Activated naive CD4-positive, alpha-beta T cell treated with anti-CD3 and anti-CD28 coated beads, Interleukin-2, amount 10 ng/mL, durations not matched to agents 7 days and 5 days (primary cell): ENCODE measurements at regions not wholly inside any gene's neighbourhood (a gene's known extent, or its start where the extent isn't known, plus 50 kb on each side); places are given as distances from the start of the nearest gene placed in this dataset.

Experiments
- CTCF ChIA-PET: fragments of 350-600 bp; sonication (Branson Sonifier 250); formaldehyde crosslinking; loops from one replicate; lab custom pipeline; 2021; ENCODE audit warnings: antibody characterized with exemption; lab: Charles Lee
- DNase-seq: peaks from one replicate; pipeline ENCODE4 v3.0.0-alpha.2; 2020
- H3K27ac Mint-ChIP-seq: one replicate; pipeline ENCODE4 v1.8.0; 2021; ENCODE audit warnings: mild to moderate bottlenecking, moderate library complexity, mixed read lengths
- H3K27me3 Mint-ChIP-seq: one replicate; pipeline ENCODE4 v1.8.0; 2021; ENCODE audit warnings: mild to moderate bottlenecking, mixed read lengths
- H3K36me3 Mint-ChIP-seq: one replicate; pipeline ENCODE4 v1.8.0; 2021; ENCODE audit warnings: mixed read lengths
- H3K4me1 Mint-ChIP-seq: one replicate; pipeline ENCODE4 v1.8.0; 2021; ENCODE audit warnings: mixed read lengths
- H3K4me3 Mint-ChIP-seq: one replicate; pipeline ENCODE4 v1.8.0; 2021; ENCODE audit warnings: mild to moderate bottlenecking, moderate library complexity, mixed read lengths
- H3K9me3 Mint-ChIP-seq: one replicate; pipeline ENCODE4 v1.8.0; 2021; ENCODE audit warnings: mixed read lengths

DNA sequence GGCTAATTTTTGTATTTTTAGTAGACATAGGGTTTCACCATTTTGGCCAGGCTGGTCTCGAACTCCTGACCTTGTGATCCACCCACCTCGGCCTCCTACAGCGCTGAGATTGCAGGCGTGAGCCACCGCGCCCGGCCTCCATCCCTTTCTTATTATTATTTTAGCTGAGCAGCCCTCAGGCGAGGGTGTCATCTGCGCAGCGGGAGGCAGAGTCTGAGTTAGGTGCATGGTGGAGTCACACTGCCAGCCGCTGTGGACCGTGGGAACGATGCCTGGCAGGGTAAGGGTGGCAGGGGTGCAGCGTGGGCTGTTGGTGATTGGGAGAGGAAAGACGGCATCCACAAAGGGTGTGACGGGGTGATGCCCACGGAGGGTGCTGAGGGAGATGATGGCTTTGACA, 491.8 kb upstream of the FAT1 start:
- H3K9me3 Mint-ChIP-seq, result peaks cover 22% of the 10 kb centered on the region
- no peak overlapping the region for H3K4me3 Mint-ChIP-seq
- no peaks in the 10 kb centered on the region for H3K4me1 Mint-ChIP-seq
- no peak for DNase-seq
- H3K27ac Mint-ChIP-seq, result no peak overlapping the region
- H3K27me3 Mint-ChIP-seq, result no peaks in the 10 kb centered on the region
- CTCF ChIA-PET, result no interaction called here
- H3K36me3 Mint-ChIP-seq, result no peaks in the 10 kb centered on the region

DNA sequence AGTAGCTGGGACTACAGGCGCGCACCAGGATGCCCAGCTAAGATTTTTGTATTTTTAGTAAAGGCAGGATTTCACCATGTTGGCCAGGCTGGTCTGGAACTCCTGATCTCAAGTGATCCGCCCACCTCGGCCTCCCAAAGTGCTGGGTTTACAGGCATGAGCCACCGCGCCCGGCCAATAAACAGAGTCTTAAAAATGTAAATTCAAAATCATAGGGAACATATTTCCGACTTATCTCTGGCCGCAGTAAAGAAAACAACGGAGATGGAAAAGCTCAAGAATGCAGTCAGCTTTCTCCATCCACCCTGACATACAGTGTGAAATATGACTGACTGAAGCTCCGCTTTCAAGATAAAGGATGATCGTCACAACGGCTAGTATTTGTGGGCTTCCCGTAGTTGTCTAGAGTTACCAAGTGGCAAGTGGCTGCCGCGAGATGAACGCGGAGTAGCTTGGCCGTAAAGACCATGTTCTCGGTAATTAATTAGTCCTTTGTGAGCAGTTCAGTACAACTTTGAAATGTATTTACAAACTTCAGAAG, 495.1 kb upstream of the FAT1 start:
- Mint-ChIP-seq H3K27ac (no peak overlapping the region), H3K4me3 (no peak overlapping the region), H3K27me3 (no peaks in the 10 kb centered on the region), H3K36me3 (no peaks in the 10 kb centered on the region), H3K9me3 (peaks cover 11% of the 10 kb centered on the region), H3K4me1 (no peaks in the 10 kb centered on the region)
- CTCF ChIA-PET, result no interaction called here
- DNase-seq, result no peak

DNA sequence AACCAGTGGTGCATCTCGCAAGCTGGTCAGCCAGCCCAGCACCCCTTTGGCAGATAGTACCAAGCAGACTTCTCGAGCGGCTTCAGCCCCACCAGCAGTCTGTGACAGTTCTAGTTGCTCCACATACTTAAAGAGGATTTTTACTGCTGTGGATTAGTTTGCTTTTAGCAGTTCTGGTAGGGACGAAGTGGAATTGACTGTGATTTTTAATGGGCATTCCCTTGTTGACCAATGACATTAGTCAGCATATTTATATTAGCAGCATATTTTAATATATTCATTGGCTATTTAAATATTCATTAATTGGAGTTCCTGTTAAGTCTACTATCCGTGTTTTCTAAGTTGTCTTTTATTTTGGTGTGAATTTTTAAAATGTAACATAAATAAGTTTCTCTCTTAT, 500.9 kb upstream of the FAT1 start:
- DNase-seq, result no peak
- Mint-ChIP-seq H3K4me1 (no peaks in the 10 kb centered on the region), H3K4me3 (no peak overlapping the region), H3K36me3 (no peaks in the 10 kb centered on the region), H3K27ac (no peak overlapping the region), H3K9me3 (peaks cover 11% of the 10 kb centered on the region), H3K27me3 (no peaks in the 10 kb centered on the region)
- CTCF ChIA-PET, result no interaction called here

DNA sequence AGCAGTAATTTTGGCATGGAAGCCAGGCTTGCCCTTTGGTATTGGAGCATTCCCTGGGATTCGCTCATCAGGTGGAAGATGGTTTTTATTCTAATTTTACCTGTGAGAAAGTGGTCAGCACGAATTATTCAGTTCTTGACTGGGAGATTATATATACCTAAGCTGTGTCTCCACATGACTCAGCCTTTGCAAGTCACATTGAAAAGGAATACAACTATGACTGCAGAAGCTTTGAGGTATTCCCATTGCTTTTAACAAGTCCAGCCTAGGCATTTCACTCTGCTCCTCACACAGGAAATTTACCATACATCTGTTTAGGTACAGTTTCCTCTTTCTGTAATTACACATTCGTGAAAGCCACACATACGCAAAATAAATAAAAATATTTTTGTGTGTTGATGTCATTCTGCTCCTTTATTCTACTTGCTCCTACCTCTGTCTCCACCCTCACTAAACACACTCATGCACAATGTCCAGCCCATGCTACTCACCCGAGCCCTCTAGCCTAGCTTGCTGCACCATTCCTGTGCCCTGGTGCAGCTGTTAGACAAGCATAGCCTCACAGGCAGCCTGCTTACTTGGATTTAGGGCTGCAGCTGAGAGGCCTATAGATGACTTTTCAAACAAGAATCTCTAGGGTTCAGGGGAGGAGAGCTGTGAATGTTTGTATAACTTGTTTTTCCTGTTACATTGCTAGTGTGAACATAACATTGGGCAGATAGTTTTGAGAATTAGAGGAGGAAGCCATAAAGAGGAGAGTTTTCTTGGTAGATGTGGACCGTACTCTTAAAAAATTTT, 504.4 kb upstream of the FAT1 start:
- Mint-ChIP-seq H3K4me1 (no peaks in the 10 kb centered on the region), H3K4me3 (no peak overlapping the region), H3K27ac (no peak overlapping the region), H3K27me3 (no peaks in the 10 kb centered on the region), H3K36me3 (no peaks in the 10 kb centered on the region), H3K9me3 (peaks cover 11% of the 10 kb centered on the region)
- CTCF ChIA-PET, result no interaction called here
- no peak for DNase-seq

DNA sequence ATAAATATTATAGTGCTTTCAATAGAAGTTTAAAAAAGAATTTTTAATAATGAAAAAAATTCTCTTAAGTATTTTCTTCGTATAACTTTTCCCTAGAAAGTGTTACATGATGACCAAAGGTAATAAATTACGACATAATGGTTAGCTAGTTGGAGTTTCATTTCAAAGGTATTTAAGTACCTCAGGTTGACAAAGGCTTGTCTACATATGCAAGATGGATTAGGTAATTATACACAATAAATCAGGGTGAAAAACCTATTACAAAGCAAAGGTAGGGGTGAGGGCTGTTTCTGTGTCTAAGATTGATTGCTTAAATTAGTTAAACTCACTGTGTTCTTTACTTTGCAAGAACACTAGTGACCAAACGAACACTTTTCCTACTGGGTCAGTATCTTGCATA, 508.5 kb upstream of the FAT1 start:
- Mint-ChIP-seq H3K27ac (no peak overlapping the region), H3K36me3 (no peaks in the 10 kb centered on the region), H3K27me3 (no peaks in the 10 kb centered on the region), H3K4me1 (no peaks in the 10 kb centered on the region), H3K9me3 (peaks cover under 1% of the 10 kb centered on the region), H3K4me3 (no peak overlapping the region)
- CTCF ChIA-PET, result no interaction called here
- no peak for DNase-seq

DNA sequence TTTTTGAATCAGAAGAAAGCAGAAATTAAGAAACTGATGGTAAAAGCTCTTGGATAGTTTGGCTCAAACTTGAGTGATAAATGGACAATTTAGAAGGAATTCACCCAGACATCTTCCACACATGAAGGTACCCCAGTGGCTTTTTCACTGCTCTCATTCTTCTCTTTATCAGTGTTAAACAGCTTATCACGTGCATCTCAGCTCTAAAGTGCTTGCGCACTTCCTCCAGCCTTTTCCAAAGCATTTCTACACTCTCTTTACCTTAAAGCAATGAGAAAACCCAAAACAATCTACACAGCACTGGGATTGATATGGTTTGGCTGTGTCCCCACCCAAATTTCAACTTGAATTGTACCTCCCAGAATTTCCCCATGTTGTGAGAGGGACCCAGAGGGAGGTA, 509.1 kb upstream of the FAT1 start:
- no peak for DNase-seq
- no peaks in the 10 kb centered on the region for H3K36me3 Mint-ChIP-seq
- H3K4me1 Mint-ChIP-seq, result no peaks in the 10 kb centered on the region
- H3K4me3 Mint-ChIP-seq, result no peak overlapping the region
- H3K27me3 Mint-ChIP-seq, result no peaks in the 10 kb centered on the region
- H3K27ac Mint-ChIP-seq, result no peak overlapping the region
- CTCF ChIA-PET, result no interaction called here
- no peaks in the 10 kb centered on the region for H3K9me3 Mint-ChIP-seq

DNA sequence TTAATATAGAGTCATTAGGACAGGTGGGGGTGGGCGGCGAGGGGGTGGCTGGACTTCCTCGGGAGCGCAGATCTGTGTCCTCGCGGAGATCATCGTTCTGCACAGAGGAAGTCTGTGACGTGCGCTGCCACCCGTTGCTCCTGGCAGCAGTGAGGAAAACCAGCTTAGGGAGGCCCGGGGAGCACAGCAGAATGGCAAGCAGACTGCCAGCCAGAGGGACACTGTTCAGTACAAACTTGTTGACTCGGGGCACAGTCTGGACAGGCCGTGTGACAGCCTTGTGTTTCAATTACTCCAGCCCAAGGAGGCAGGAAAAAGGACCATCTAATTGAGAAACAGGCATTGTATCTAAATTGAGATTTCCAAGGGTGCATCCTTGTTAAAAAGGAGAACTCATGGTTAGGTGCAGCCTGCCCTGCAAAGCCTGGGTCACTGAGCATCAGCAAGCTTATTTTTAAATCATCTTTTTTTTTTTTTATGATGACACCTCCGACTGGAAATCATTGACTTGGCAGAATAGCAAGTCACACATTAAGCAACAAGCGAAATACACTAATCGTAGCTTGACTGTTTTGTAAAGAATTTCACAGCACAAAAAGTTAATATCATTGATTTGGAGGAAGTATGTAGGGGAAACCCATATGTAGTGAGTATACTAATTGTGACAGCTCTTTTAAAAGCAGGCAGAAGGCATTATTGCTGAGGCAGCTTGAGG, 512.0 kb upstream of the FAT1 start:
- H3K27me3 Mint-ChIP-seq, result no peaks in the 10 kb centered on the region
- no peak overlapping the region for H3K27ac Mint-ChIP-seq
- H3K4me3 Mint-ChIP-seq, result no peak overlapping the region
- H3K9me3 Mint-ChIP-seq, result peaks cover 4% of the 10 kb centered on the region
- no peak for DNase-seq
- H3K4me1 Mint-ChIP-seq, result no peaks in the 10 kb centered on the region
- CTCF ChIA-PET, result no interaction called here
- H3K36me3 Mint-ChIP-seq, result no peaks in the 10 kb centered on the region

DNA sequence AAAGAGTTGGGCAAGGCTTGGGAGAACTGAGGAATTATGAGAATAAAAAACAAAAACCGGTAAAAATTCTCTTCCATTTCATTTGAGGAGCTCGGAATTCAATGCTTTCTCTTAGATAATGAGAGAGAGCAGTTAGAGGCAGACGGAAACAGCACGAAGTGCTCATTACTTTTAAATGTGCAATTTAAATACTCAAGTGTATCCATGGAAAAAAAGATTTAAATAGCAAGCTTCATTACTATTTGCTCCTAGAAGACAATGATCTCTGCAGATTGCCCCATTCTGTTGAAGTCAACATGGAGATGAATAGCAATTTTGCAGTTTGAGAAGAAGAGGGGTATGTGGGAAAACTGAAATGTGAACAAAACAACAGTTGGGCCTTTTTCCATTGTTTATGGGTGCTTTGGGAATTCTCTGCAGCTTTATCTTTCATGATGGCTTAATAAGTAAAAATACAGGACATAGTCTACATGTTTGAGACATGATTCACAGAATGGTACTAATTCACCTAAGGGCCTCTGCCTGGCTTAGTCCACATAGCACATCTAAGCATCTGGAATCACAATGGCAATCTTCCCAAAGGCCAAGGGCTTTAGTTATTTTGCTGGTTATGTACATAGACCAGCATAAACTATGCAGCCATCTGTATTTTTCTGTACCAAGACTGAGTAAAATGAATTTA, 512.7 kb upstream of the FAT1 start:
- peaks cover 4% of the 10 kb centered on the region for H3K9me3 Mint-ChIP-seq

DNA sequence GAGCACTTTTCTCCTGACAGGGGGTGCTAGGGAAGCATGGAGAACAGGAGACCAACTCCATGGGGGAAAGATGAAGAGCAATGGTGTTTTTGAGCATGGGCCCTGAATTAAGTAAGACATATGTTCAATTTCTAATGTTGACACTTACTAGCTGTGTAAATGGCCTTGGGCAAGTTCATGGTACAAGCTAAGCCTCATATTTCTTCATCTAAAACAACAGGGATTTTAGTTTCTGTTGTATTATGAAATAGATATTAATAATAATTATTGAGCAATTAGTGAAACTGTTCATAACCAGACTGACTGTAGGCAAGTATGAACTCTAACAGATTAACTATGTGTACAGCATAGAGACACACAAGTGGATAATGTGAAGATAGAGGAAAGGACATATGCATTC, 515.0 kb upstream of the FAT1 start:
- Mint-ChIP-seq H3K36me3 (no peaks in the 10 kb centered on the region), H3K4me3 (no peak overlapping the region), H3K27me3 (no peaks in the 10 kb centered on the region), H3K4me1 (no peaks in the 10 kb centered on the region), H3K27ac (no peak overlapping the region), H3K9me3 (peaks cover 9% of the 10 kb centered on the region)
- CTCF ChIA-PET, result no interaction called here
- DNase-seq, result no peak

More for the DNA sequence above, 512.7 kb upstream of the FAT1 start:
- CTCF ChIA-PET, result no interaction called here
- Mint-ChIP-seq H3K4me1 (no peaks in the 10 kb centered on the region), H3K4me3 (no peak overlapping the region), H3K27me3 (no peaks in the 10 kb centered on the region), H3K36me3 (no peaks in the 10 kb centered on the region), H3K27ac (no peak overlapping the region)
- no peak for DNase-seq

DNA sequence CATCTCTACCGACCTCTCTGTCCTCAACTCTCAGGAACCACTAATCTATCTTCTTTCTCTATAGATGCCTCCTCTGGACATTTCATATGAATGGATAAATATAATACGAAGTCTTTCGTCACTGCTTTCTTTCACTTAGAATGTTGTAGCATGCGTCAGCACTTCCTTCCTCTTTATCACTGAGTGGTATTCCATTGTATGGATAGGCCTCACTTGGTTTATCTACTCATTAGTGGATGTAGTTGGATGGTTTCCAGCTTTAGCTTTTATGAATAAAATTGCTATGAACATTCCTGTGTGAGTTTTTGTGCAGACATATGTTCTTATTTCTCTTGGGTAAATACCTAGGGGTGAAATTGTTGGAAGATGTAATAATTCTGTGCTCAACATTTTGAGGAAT, 528.2 kb upstream of the FAT1 start:
- no peaks in the 10 kb centered on the region for H3K36me3 Mint-ChIP-seq
- no peak for DNase-seq
- H3K4me1 Mint-ChIP-seq, result no peaks in the 10 kb centered on the region
- no peak overlapping the region for H3K4me3 Mint-ChIP-seq
- no peak overlapping the region for H3K27ac Mint-ChIP-seq
- CTCF ChIA-PET, result no interaction called here
- H3K27me3 Mint-ChIP-seq, result no peaks in the 10 kb centered on the region
- H3K9me3 Mint-ChIP-seq, result peaks cover 7% of the 10 kb centered on the region

DNA sequence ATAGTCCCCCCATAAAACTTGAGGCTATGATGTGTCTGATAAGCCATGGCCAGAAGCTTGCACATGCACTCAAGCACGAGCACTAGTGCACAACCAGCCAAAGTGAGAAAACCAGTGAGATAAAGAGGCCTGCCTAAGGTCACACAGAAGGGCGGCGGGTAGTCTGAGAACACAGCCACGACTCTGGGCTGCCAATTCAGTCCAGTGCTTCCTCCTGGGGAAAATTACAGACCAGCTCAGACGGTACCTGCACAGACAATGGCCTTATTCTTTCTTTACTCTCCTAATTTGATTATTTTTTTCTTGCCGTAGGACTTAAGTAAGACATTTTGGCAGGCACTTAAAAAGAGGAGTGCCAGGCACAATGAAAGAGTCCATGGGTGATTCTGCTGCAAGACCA, 533.2 kb upstream of the FAT1 start:
- DNase-seq, result no peak
- no peak overlapping the region for H3K4me3 Mint-ChIP-seq
- no peaks in the 10 kb centered on the region for H3K36me3 Mint-ChIP-seq
- H3K9me3 Mint-ChIP-seq, result peaks cover 9% of the 10 kb centered on the region
- no peaks in the 10 kb centered on the region for H3K27me3 Mint-ChIP-seq
- CTCF ChIA-PET, result no interaction called here
- no peaks in the 10 kb centered on the region for H3K4me1 Mint-ChIP-seq
- no peak overlapping the region for H3K27ac Mint-ChIP-seq

DNA sequence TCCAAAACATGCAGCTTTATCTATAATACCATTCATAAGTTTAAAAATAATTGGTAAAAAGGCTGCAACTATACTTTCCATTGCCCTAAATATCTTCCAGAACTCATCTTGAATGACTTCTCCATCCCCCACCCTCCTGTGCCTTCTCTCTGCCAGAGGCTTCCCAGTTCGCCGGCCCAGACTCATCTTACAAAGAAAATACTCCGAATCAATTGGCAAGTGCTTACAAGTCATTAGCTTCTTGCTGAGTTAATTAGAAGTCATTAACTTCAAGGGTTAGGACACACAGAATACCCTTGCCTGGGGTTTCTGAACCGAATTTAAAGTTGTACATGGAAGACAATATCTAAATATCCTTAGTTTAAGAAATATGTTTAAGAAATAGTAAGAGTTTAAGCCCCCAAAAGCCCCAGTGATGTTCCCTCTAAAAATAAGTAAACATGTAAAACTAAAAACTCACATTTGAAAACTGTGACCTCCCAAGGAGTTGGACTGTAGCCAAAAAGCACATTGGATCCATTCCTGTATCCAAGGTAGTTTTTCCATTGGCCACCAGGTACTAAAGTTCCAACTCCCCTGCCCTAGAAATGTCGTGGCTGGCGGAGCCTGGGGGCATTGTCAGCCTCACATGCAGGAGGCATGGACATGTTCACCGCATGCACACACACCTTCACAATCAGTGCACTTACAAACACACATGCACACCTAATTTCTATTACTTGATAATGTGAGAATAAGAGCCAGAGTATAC, 535.2 kb upstream of the FAT1 start:
- H3K27ac Mint-ChIP-seq, result no peak overlapping the region
- H3K36me3 Mint-ChIP-seq, result no peaks in the 10 kb centered on the region
- H3K9me3 Mint-ChIP-seq, result peaks cover 9% of the 10 kb centered on the region
- H3K4me3 Mint-ChIP-seq, result no peak overlapping the region
- H3K27me3 Mint-ChIP-seq, result no peaks in the 10 kb centered on the region
- no peaks in the 10 kb centered on the region for H3K4me1 Mint-ChIP-seq
- DNase-seq, result no peak
- CTCF ChIA-PET, result no interaction called here

DNA sequence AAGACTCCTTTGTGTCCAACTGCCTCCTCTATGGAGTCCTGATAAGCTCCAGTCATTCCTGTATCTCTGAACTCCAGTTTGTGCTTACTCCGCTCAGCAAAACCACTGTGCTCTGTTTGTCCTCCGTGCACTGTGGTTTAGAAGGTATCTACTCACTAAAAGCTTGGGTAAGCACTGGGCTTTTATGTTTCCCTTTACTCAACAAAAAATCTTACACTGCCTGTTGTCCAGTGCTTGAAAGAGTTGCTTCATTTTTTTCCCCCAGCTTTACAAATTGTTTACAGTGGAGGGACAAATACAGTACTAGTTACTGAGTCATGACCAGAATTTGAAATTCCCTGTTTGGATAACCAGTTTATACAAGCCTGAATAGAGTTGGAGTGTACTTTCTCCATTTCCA, 545.3 kb upstream of the FAT1 start:
- no peak for DNase-seq
- Mint-ChIP-seq H3K4me3 (no peak overlapping the region), H3K27me3 (no peaks in the 10 kb centered on the region), H3K9me3 (peaks cover 3% of the 10 kb centered on the region), H3K27ac (no peak overlapping the region), H3K36me3 (no peaks in the 10 kb centered on the region), H3K4me1 (no peaks in the 10 kb centered on the region)
- CTCF ChIA-PET, result no interaction called here

DNA sequence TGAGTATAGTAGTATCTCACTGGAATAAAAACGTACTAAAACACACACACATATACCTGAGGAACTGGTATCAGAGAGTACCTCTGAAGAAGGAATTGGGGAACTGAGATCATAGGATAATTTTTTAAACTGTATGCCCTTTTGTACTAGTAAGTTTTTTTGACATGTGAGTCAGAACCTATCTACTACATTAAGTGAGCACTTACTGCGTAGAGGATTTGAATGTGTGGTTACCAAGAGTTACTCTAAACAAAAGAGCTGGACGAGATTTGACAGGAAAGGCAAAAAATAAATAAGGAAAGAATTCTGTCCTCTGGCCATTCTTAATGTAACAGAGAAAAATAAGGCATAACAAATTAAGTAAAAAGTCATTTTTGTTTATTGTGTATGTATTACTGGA, 546.5 kb upstream of the FAT1 start:
- Mint-ChIP-seq H3K27me3 (no peaks in the 10 kb centered on the region), H3K9me3 (peaks cover 3% of the 10 kb centered on the region), H3K27ac (no peak overlapping the region), H3K36me3 (no peaks in the 10 kb centered on the region), H3K4me1 (no peaks in the 10 kb centered on the region), H3K4me3 (no peak overlapping the region)
- CTCF ChIA-PET, result no interaction called here
- DNase-seq, result no peak
